Adrenal gland (tissue), 5 donors: ENCODE measurements at regions not wholly inside any gene's neighbourhood (a gene's known extent, or its start where the extent isn't known, plus 50 kb on each side); places are given as distances from the start of the nearest gene placed in this dataset.

Source experiments
- POLR2A ChIP-seq, 2 donors: fragments of 450-650 bp; IDR thresholded peaks; one replicate each; pipeline ENCODE4 v1.6.1; 2017; ENCODE audit warnings: antibody characterized with exemption in 2 of 2, mild to moderate bottlenecking in 2 of 2, moderate library complexity in 1 of 2
- TF ChIP-seq, protein P1 (sequence below), 6 experiments: fragments of 450-650 bp in 4 of 6; fragments of 200-600 bp in 2 of 6; sonication (generic) in 1 of 6; IDR thresholded peaks; 1 replicate in 5 of 6; 2 replicates in 1 of 6; pipeline versions ENCODE4 v1.5.1 to v1.8.0; 2016 to 2021; ENCODE audit warnings: antibody characterized with exemption in 6 of 6, mild to moderate bottlenecking in 2 of 6, moderate library complexity in 1 of 6
- donor health status: DM: no; HTN: no; CAD: no.

DNA sequence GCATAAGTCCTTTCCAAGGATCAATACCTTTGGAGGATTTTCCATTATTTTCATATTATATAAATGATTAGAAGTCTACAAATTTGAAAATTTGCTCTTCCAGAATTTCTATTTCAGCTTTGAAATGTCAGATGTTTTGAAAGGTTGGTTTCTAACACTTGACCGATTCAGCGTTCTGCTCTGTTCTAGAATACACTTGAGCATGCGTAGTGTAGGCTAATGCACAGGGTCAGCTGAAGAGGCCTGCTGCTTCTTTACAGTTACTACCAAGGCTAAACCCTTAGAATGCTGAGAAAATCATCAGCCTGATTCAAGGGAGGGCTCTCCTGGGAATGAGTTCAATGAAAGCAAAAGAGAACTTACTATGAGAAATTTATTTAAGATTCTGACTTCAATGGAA is 177.6 kb downstream of the RNF144B start:
- TF ChIP-seq, protein P1, sequence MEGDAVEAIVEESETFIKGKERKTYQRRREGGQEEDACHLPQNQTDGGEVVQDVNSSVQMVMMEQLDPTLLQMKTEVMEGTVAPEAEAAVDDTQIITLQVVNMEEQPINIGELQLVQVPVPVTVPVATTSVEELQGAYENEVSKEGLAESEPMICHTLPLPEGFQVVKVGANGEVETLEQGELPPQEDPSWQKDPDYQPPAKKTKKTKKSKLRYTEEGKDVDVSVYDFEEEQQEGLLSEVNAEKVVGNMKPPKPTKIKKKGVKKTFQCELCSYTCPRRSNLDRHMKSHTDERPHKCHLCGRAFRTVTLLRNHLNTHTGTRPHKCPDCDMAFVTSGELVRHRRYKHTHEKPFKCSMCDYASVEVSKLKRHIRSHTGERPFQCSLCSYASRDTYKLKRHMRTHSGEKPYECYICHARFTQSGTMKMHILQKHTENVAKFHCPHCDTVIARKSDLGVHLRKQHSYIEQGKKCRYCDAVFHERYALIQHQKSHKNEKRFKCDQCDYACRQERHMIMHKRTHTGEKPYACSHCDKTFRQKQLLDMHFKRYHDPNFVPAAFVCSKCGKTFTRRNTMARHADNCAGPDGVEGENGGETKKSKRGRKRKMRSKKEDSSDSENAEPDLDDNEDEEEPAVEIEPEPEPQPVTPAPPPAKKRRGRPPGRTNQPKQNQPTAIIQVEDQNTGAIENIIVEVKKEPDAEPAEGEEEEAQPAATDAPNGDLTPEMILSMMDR (IDR thresholded peaks at IDR 0.05), result no peak
- TF ChIP-seq POLR2A (IDR thresholded peaks at IDR 0.05), result no peak
